ENCODE measurements at regions not wholly inside any gene's neighbourhood (a gene's known extent, or its start where the extent isn't known, plus 50 kb on each side); places are given as distances from the start of the nearest gene placed in this dataset.

DNA sequence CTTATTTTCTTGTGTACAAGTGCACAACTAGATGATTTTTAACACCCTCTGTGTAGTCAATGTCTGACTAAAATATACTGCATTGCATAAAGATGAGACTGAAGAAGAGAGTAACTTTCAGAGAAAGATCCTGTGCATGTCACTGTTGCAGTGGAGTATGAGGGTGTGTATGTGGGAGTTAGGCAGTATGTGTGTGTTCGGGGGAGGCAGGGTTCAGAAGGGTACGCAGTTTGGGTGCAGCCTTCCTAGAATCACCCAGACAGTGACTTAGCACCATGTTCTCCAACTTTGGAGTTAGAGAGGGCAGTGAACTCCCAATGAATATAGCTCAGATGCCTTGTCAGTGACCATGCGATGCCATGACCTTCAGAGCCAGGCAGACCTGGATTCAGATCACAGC is 84.6 kb downstream of the LRATD1 start (continued):
- no peak for TF ChIP-seq ZNF462 (CRISPR knock-in tag; IDR thresholded peaks at IDR 0.05)
- no peak for TF ChIP-seq EZH2phosphoT487 (IDR thresholded peaks at IDR 0.05; ENCODE audit: unreplicated experiment)
- no peak for TF ChIP-seq CTCF (conservative IDR thresholded peaks at IDR 0.05; ENCODE audit: low read depth in 2 of 2)

- no peaks in the 10 kb centered on the region for H3F3A ChIP-seq (replicated peaks; ENCODE audit: low read depth)
- H2AFZ ChIP-seq, result no peak overlapping the region
- Mint-ChIP-seq H3K4me3 (no peak overlapping the region), H3K4me1 (no peaks in the 10 kb centered on the region), H3K9me3 (no peaks in the 10 kb centered on the region), H3K27ac (no peak overlapping the region), H3K36me3 (ENCODE audit: low read depth) (no peaks in the 10 kb centered on the region), H3K27me3 (ENCODE audit: insufficient read depth, low read depth, poor library complexity) (no peaks in the 10 kb centered on the region)
- no peaks in the 10 kb centered on the region for H3K79me2 ChIP-seq (replicated peaks; ENCODE audit: insufficient read depth)
- no peaks in the 10 kb centered on the region for H3K9me2 ChIP-seq (ENCODE audit: insufficient read depth)
- no peak overlapping the region for H3K4me3 ChIP-seq
- H3K4me2 ChIP-seq, result no peak overlapping the region
- no peaks in the 10 kb centered on the region for H3K27me3 ChIP-seq (ENCODE audit: insufficient read depth)
- H3K27ac ChIP-seq (ENCODE audit: low read depth), result no peak overlapping the region
- DNase-seq (ENCODE audit: low spot score) (no peak), ATAC-seq (no peak)
- H4K20me1 ChIP-seq (replicated peaks; ENCODE audit: insufficient read depth), result no peaks in the 10 kb centered on the region
- no peaks in the 10 kb centered on the region for H3K4me1 ChIP-seq (ENCODE audit: insufficient read depth)
- H3K36me3 ChIP-seq (ENCODE audit: insufficient read depth), result no peaks in the 10 kb centered on the region
- TF ChIP-seq, protein P1, sequence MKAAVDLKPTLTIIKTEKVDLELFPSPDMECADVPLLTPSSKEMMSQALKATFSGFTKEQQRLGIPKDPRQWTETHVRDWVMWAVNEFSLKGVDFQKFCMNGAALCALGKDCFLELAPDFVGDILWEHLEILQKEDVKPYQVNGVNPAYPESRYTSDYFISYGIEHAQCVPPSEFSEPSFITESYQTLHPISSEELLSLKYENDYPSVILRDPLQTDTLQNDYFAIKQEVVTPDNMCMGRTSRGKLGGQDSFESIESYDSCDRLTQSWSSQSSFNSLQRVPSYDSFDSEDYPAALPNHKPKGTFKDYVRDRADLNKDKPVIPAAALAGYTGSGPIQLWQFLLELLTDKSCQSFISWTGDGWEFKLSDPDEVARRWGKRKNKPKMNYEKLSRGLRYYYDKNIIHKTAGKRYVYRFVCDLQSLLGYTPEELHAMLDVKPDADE (IDR thresholded peaks at IDR 0.05), result no peak
- no peak for TF ChIP-seq JUNB (IDR thresholded peaks at IDR 0.05; ENCODE audit: unreplicated experiment)
- TF ChIP-seq ZNF114 (CRISPR knock-in tag; IDR thresholded peaks at IDR 0.05), result no peak
- no peak for TF ChIP-seq POLR2AphosphoS5 (IDR thresholded peaks at IDR 0.05; ENCODE audit: low read depth)
- no peak for TF ChIP-seq CTCF (conservative IDR thresholded peaks at IDR 0.05; ENCODE audit: low read depth in 2 of 2)
Measured at GRCh38 chr2:14720319-14720718, 87.8 kb downstream of the LRATD1 start.

Data from GM23338 (cell line).